Anterior cingulate cortex (tissue), 58 donors: ENCODE measurements at regions not wholly inside any gene's neighbourhood (a gene's known extent, or its start where the extent isn't known, plus 50 kb on each side); places are given as distances from the start of the nearest gene placed in this dataset.
A peak's percentile ranks its signal among the peaks of the same experiment; 100 is the strongest.

Source experiments
- DNase-seq, 58 donors: peaks; one replicate each; lab custom pipeline; 2025; lab: John Stamatoyannopoulos, UW

DNA sequence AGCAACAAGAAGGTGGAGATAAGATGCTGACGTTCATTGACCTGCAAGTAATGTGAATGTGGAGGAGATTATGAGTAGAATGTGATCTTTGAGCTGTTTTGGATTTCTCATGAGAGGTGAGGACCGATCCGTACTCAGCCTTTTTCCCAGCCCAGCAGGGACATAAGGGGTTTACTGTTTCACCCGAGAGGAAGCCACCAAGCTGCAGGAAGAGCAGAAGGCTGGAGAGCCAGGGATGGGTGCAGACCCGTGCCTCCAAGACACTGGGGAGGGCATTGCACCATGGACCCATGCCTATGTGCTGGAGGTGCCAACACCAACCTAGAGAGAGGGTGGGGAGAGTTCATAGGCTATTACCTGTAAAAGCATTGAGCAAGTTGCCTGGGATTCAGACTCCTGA is 206.0 kb upstream of the DIO3 start:
- DNase-seq, result no peak

DNA sequence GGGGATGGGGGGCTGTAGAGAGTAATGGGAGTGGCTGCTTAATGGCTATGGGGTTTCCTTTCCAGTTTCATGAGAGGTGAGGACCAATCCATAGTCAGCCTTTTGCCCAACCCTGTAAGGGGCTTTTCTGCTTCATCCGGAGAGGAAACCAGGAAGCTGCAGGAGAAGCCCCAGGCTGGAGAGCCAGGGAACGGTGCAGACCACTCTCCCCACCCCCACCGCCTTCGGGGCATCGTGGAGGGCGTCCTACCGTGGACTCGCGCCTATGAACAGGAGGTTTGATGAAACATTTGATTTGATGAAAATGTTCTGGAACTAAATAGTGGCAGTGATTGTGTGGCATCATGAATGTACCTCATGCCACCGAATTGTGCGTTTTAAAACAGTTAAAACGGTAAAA is 204.3 kb upstream of the DIO3 start:
- no peak for DNase-seq

DNA sequence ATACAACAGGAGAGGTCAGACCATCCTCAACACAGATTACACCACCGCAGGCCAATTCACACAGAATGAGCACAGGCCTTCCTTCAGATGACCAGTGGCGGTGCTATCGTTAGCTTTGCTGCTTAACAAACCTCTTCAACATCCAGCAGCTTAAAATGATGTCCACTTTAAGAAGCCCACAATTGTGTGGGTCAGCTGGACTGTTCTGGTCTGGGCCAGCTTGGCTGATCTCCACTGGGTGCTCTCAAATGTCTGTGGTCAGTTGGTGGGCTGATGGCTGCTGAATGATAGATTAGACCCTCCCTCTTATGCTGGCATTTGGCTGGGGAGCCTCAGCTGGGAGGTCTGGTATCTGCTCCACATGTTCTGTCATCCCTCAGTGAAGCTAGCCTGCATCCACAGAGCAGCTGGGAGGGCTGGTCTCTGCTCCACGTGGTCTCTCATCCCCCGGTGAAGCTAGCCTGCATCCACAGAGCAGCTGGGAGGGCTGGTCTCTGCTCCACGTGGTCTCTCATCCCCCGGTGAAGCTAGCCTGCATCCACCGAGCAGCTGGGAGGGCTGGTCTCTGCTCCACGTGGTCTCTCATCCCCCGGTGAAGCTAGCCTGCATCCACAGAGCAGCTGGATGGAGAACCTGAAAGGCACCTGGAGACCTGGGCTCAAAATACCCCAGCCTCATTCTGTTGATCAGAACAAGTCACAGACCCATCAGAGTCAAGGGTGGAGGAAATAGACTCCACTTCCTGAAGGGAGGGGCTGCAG is 203.6 kb upstream of the DIO3 start:
- DNase-seq, result no peak

DNA sequence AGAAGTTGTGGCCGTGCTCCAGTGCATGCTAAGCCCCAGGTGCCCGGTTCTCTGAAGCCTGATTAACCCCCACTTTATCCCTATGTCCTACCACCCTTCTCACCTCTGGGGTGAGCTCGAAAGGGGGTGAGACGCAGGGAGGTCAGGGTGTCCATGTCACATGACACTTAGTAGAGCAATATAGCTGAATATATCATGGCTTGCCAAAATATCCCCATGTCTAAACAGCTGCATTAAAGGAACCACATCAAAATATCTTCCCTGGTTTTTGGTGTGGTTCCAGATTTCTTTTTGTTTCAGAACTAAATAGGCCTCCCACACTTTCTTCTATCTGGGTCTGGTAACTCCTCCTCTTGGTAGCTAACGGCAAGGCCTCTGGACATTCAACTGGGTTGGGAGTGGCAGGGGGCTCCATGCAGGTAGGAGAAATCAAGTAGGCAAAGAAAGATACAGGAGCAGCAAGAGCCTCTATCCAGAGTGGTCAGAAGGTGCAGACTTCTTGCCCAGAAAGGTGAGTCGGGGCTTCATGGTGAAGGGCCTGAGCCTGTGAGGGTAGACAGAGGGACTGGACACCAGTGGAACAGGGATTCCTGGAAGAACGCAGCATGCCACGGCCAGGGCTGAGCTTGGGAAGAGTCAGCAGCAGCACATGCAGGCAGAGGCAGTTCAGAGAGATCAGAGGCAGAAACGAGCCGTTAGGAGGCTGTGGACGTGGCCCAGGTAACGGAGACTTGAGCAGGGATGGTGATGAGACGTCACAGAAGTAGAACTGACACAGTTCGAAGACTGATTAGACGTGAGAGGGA is 202.8 kb upstream of the DIO3 start:
- DNase-seq, result no peak

DNA sequence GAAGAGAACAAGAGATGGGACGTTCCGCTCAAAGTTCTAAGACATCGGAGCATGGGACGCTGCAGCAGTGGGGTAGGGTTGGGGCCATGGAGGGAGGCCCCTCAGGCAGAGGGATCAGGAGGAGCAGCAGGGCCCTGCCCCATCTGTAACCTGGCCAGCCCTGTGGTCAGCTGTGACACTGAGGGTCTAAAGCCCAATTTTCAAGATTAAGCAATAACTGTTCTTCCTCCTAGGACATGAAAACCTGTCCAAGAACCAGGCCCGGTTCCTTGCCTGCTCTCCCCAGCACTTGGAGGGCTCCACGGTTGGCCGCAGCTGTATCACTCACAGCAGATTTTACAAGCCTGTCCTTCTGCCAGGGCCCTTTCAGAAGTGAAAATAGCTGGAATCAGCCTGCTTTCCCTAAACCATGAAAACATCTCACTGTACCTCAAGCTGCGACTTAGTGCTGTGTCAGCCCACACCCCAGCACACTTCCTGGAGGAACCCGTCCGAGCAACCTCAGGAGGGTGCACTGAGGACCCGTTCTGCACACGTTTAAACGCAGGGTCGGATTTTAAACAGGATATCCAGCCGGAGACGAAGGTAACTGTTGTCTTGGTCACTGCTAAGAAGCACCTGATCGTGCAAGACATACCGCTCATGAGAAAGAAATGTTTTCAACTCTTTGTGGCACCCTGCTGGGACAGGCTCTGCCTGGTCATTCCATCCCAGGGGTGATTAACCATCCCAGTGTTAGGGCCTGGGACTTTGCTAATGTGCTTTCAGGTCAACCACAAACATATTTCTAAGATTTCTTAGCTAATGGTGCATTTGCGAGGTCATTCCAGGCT is 201.9 kb upstream of the DIO3 start:
- peak in 2 of 58 donors; percentile 9 to 43 for DNase-seq

DNA sequence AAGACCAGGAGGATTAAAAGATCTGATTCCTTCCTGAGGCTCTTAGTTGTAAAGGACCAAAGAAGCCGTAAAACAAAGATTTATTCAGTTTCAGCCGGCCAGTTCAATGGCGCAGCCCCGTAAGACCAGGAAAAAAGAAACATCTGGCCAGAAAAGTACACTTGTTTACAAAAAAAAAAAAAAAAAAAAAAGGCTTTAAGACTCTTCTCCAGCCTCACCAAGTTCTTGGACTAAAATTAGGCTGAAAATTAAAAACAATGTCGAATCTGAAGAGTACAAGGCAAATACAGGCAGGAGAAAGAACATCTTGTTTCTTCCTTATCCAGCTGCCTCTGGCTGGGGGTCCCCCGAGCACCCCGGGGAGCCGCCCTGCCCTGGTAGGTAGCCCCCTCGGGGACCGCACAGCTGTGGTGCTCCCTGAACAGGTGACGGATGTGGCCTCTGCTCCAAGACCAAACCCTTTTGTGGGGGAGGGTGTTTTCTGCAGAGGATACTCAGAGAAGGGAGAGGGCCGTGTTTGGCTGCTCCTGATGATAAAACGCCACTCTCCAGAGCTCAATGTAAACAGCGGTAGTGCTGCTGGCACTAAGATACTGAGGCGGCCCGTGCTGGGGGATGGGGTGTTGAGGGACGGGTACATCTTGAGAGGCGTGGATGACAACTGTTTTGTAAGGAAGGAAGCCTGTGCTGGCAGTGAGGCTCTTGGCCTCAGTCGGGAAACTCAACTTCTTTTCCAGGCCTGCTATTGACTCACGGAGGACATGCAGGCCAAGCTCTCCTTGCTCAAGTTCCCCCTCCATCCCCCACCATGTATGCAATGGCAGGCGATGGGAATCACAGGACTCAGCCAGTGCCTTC is 201.0 kb upstream of the DIO3 start:
- DNase-seq, result no peak

DNA sequence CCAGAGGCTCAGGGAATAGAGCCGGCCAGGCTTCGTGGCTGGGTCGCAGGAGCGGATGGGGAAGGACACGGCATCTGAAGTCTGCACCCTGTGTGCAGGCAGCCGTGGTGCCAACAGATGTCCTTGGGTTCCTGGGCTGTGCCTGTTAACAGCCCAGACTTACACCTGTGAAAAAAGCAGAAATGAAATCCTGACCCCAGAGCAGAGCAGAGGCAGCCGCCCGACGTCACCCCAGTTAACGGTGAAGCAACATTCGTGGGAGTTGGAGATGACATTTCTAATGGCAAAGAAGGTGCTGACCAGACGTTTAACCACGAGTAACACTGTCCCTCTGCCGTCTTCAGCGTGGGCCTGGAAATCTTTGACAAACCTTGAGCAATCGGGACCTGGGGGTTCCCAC is 200.3 kb upstream of the DIO3 start:
- no peak for DNase-seq

DNA sequence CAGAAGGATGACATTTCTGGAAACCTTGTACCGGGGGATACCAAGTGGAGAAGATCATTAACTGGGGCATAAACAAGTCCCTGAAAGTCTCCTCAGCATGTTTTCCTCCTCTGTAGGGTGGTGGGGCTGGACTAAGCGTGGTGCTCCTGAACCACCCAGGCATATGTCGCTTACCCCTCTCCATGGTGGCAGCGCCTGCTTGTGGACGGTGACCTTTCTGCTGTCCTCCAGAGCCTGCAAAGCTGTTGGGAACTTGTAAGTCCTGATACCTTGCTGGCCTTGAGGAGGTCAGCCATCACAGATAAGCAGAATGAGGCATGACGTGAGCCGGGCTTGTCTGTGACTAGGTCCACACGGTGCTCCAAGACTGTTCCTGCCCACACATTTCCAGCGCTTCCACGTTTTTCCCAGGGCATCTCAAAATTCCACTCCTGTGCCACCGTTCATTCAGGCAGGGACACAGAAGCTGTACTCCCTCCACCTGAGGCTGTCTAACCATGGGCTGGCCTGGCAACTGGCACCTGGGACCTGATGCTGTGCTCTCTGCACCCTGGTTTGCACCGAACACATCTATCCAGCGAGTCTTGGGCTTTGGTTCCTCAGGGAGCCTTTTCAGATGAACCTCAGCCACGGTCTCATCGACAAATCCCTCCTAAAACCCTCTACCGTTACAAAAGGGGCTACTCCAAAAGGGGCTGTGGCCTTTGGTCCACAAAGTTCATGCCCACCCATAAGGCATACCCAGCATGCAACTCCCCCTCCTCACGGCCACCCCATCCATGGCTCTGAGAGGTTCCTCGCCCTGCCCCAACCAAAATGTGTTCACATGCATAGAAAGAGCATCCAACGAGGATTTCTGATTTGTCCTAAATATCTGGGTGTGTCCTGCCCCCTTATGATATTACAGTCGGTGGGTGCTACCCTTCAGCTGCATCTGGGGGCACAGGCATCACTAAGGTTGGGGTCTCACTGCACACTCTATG is 199.6 kb upstream of the DIO3 start:
- no peak for DNase-seq

DNA sequence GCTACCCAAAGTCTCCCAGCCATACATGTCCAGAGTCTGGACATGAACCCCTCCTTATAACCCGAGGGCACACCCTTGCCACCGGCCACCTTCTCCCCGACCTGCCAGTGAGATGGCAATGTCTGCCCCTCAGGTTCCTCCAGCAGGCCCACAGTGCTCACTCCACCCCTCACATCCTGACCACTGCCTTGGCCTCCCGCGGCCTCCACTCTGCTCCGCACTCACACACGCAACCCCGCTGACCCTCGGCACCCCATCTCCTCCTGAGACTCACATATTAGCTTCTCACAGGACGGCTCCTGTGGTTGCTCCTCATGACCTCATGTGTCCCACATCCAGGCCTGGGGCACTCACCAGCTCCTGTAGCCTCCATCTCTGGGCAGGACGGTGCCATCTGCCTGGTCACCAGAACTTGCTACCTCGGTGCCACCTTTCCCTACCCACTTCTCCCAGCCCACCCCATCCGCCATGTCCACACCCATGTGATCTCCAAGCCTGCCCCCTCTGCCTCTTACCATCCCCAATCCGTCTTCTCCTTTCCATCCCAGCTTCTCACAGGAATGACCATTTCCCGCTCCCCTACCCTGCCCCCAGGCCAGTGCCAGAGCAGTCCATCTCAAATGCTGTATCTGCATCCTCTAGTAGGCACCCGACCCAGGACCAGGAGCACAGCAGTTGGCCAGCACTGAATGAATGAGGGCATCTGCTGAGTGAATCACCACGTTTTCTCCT is 198.6 kb upstream of the DIO3 start:
- DNase-seq, result no peak

DNA sequence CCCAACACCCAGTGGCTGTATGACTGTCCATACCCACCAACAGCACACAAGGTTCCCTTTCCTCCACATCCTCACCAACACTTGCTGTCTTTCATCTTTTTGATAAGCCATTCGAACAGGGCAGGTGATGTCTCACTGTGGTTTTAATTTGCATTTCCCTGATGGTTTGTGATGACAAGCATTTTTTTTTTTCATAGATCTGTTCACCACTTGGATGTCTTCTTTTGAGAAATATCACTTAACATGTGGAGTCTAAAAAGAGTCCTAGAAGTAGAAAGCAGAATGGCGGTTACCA is 198.1 kb upstream of the DIO3 start:
- no peak for DNase-seq

DNA sequence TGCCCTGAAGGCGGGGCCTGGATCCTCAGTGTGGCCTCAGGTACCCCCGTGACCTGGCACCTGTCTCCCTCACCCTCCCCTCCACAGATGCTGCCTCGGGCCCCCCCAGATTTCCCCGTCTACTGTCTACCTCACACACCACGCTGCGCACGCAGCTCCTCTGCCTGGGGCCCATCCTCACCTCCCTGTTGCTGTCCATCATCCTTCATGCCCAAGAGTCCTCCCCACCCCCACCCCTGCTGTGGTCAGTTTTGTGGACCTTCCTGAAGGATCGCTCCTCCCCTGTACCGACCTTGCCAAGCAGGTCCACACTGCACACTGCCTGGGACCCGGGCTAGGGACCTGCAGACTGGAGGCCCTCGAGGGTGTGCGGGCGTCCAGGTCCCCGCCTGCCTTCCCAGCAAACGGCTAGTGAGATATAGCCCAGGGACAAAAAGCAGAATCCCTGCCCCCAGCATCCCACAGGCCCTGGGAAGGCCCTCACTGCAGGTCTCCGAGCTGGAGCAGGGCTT is 197.4 kb upstream of the DIO3 start:
- DNase-seq, result no peak

DNA sequence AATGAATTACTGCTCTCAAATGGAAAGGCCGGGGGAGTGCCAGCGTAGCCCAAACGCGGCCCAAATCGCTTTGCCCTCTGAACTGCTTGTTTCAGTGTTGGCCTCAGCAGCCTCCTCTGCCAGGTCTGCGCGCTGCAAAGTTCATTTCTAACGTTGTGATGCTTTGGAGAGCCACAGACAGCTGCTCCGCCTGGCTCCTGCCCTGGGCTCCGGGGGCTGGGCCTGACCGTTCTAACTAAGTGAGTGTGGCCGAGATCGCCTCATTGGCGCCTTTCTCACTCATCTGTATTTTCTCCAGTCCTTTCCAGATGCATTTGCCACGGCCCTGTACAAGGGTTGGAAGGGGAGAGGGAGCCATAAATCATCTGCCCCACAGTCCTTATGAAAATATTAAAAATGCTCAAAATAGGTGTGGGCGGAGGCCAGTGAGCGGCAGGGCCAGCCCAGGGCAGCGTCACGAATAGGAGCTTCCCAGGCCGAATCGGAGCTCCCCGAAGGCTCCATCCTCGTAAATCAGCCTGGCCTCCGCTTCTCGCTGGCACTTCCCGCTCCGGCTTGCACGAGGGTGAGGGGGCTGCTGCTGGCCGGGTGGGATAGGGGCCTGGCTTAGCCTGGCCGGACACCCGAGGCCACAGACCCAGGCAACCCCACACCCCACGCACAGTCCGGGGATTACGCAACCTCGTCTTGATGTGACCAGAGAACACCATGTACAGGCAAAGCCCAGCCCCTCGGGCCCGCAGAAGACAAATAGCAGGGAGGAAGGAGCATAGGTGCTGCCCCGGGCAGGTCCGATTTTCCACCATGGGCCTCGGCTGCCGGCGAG is 196.6 kb upstream of the DIO3 start:
- DNase-seq, result no peak

DNA sequence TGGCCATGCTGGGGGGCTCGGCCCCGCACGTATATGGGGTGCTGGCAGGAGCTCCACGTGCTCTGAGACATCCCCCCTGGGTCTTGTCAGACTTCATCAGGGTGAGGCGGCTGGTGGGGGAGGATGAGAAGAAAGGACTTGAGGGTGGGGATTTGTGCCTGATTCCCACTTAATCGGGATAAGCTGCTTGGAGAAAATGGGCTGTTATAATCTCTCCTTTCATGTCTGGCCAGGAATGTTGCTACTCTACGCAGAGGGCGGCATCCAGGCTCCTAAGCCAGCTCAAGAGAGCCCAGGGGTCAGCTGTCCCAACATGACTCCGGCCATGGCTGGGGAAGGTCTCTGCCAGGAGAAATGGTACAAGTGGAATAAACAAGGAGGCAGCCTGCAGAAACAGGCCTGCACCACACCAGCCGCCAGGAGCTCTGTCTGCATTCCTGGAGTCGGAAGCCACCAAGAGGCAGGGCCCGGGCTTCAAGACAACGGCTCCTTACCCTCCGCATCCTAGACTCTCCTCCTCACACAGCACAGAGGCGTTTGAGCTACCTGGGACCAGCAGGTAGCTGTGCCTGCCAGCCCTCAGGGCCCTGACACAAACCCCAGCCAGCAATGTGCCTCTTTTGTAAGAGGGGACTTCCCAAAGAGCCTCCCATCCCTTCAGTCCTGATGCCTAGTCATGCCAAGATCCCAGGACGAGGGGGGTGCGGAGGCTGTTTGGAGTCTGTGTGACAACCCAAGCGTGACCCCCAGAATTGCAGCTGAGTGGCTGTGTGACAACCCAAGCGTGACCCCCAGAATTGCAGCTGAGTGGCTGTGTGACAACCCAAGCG is 195.8 kb upstream of the DIO3 start:
- DNase-seq, result no peak

DNA sequence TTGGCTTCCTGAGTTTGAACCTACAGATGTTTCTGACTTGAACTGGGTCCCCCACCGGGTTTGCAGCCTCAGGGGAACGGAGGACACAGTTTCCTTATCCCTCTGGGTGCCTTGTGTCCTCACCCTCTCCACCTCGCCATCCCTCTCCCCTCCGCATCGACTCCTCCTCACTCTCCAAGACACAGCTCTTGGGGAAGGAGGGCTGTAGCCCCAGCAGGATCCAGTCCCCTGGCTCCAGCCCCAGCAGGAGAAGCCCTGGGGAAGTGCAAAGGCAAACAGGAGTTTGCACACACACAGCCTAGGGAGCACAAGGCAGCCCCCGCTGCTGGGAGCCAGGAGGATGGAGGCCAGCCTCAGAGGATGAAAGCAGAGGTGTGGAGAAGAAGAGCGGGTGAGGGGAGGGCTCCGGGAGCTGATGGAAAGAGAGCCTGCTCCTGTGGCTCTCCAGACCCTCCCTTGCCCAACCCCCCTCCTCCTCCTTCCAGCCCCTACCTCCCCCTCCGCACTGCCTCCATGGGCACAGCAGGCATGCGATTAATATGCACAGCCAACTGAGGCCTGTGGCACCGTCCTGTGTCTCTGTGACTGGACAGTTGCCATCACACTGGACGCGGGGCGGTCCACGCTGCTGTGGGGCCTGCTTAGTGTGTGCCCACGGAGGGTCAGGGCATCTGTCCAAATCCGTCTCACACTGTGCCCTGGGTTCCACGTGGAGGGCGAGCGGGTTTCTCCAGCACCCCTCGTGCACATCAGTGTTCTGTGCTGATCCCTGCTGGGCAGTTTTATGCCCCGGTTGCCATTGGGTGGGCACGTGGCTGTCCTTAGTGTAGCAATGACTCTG is 193.7 kb upstream of the DIO3 start:
- DNase-seq, result no peak

DNA sequence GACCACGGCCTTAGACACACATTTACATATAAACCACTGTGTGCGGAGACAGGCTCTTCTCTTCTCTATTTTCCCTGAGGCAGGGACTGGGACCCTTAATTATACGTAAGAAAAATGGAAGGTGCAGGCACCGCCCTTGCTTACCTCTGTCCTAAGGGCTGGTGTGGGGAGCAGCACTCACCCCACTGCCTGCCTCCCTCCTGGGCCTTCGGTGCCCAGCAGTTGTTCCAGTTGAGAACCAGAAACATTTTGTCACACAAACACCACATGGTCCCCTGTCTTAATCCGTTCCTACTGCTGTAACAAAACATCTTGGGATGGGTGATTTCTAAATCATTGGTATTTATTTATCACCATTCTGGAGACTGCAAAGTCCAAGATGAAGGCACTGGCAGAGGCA is 192.7 kb upstream of the DIO3 start:
- no peak for DNase-seq
